Glutamatergic neuron (in vitro differentiated cells): ENCODE measurements at regions not wholly inside any gene's neighbourhood (a gene's known extent, or its start where the extent isn't known, plus 50 kb on each side); places are given as distances from the start of the nearest gene placed in this dataset.
A peak's percentile ranks its signal among the peaks of the same experiment; 100 is the strongest.

Experiments
- DNase-seq: peaks from one replicate; pipeline ENCODE4 v3.0.0; 2022
- H3K27ac Mint-ChIP-seq: one replicate; pipeline ENCODE4 v1.8.0; 2020; ENCODE audit warnings: mild to moderate bottlenecking, mixed read lengths, inconsistent platforms; ENCODE audit not compliant: unreplicated experiment
- H3K27me3 Mint-ChIP-seq: one replicate; pipeline ENCODE4 v1.8.0; 2020; ENCODE audit warnings: mild to moderate bottlenecking, moderate library complexity, mixed read lengths, inconsistent platforms; ENCODE audit not compliant: unreplicated experiment
- H3K36me3 Mint-ChIP-seq: one replicate; pipeline ENCODE4 v1.8.0; 2020; ENCODE audit warnings: mild to moderate bottlenecking, mixed read lengths, inconsistent platforms; ENCODE audit not compliant: unreplicated experiment
- H3K4me1 Mint-ChIP-seq: one replicate; pipeline ENCODE4 v1.8.0; 2020; ENCODE audit warnings: mild to moderate bottlenecking, low read depth, mixed read lengths, inconsistent platforms; ENCODE audit not compliant: unreplicated experiment
- H3K4me3 Mint-ChIP-seq: one replicate; pipeline ENCODE4 v1.8.0; 2020; ENCODE audit warnings: mild to moderate bottlenecking, mixed read lengths, inconsistent platforms; ENCODE audit not compliant: unreplicated experiment
- H3K9me3 Mint-ChIP-seq: one replicate; pipeline ENCODE4 v1.8.0; 2020; ENCODE audit warnings: mild to moderate bottlenecking, moderate library complexity, mixed read lengths, inconsistent platforms; ENCODE audit not compliant: unreplicated experiment
- CTCF ChIP-seq: fragments of 200-600 bp; sonication (generic); IDR thresholded peaks from one replicate; pipeline ENCODE4 v1.5.0; 2021; ENCODE audit not compliant: partially characterized antibody, unreplicated experiment

GRCh38 chr3:163019260-163019659 lies 1522.7 kb downstream of the OTOL1 start:
- no peak for TF ChIP-seq CTCF
- Mint-ChIP-seq H3K27ac (no peak overlapping the region), H3K9me3 (no peaks in the 10 kb centered on the region), H3K27me3 (no peaks in the 10 kb centered on the region), H3K36me3 (peaks cover 6% of the 10 kb centered on the region), H3K4me1 (no peaks in the 10 kb centered on the region), H3K4me3 (no peak overlapping the region)
- DNase-seq, result no peak

- H3K4me3 Mint-ChIP-seq, result no peak overlapping the region
- no peak for TF ChIP-seq CTCF
- H3K4me1 Mint-ChIP-seq, result no peaks in the 10 kb centered on the region
- no peaks in the 10 kb centered on the region for H3K9me3 Mint-ChIP-seq
- no peak for DNase-seq
- H3K36me3 Mint-ChIP-seq, result no peaks in the 10 kb centered on the region
- H3K27ac Mint-ChIP-seq, result no peak overlapping the region
- H3K27me3 Mint-ChIP-seq, result no peaks in the 10 kb centered on the region
These were observed 1537.0 kb downstream of the OTOL1 start for GRCh38 chr3:163033652-163034051.

- H3K4me1 Mint-ChIP-seq, result no peaks in the 10 kb centered on the region
- no peaks in the 10 kb centered on the region for H3K36me3 Mint-ChIP-seq
- peaks cover 4% of the 10 kb centered on the region for H3K9me3 Mint-ChIP-seq
- DNase-seq, result no peak
- no peaks in the 10 kb centered on the region for H3K27me3 Mint-ChIP-seq
- no peak overlapping the region for H3K27ac Mint-ChIP-seq
- no peak overlapping the region for H3K4me3 Mint-ChIP-seq
- no peak for TF ChIP-seq CTCF
These were observed 1543.0 kb downstream of the OTOL1 start for GRCh38 chr3:163039636-163040035.

- Mint-ChIP-seq H3K9me3 (peaks cover 4% of the 10 kb centered on the region), H3K4me1 (no peaks in the 10 kb centered on the region), H3K27me3 (no peaks in the 10 kb centered on the region), H3K36me3 (no peaks in the 10 kb centered on the region), H3K27ac (no peak overlapping the region), H3K4me3 (no peak overlapping the region)
- TF ChIP-seq CTCF, result peak; percentile 22
- no peak for DNase-seq
These were observed 1546.5 kb downstream of the OTOL1 start for GRCh38 chr3:163043074-163043473.

- Mint-ChIP-seq H3K9me3 (peaks cover 4% of the 10 kb centered on the region), H3K27ac (no peak overlapping the region), H3K27me3 (no peaks in the 10 kb centered on the region), H3K36me3 (no peaks in the 10 kb centered on the region), H3K4me1 (no peaks in the 10 kb centered on the region), H3K4me3 (no peak overlapping the region)
- no peak for DNase-seq
- no peak for TF ChIP-seq CTCF
These were observed 1549.3 kb downstream of the OTOL1 start for GRCh38 chr3:163045945-163046344.
